HCT116 (cell line): ENCODE measurements at regions not wholly inside any gene's neighbourhood (a gene's known extent, or its start where the extent isn't known, plus 50 kb on each side); places are given as distances from the start of the nearest gene placed in this dataset.

ENCODE experiments used
- ATAC-seq: fragments of 200-7000 bp; cut with Tn5 transposase; 2 replicates; pipeline ENCODE4 v1.9.1; 2020; ENCODE audit warnings: mild to moderate bottlenecking, moderate library complexity
- BruUV-seq: library from RNA; stranded (reverse); fragments of 400-500 nt; replicated peaks from 2 replicates; lab custom pipeline; 2021; lab: Mats Ljungman, UMichigan
- CTCF ChIA-PET: fragments of 300-600 bp; sonication (Branson Sonifier 250); formaldehyde crosslinking; loops from one replicate; lab custom pipeline; 2021; ENCODE audit warnings: antibody characterized with exemption; lab: Charles Lee
- POLR2A ChIA-PET: fragments of 300-600, 350-600 bp; sonication (Branson Sonifier 250); formaldehyde crosslinking; loops from one replicate; lab custom pipeline; 2021; ENCODE audit warnings: antibody characterized with exemption; lab: Charles Lee
- RAD21 ChIA-PET, 2 experiments: fragments of 300-600 bp; sonication (Branson Sonifier 250); formaldehyde crosslinking; loops; one replicate each; lab custom pipeline; 2023; ENCODE audit warnings: low total read pairs in 2 of 2; ENCODE audit not compliant: uncharacterized antibody in 2 of 2, unreplicated experiment in 2 of 2, low non-redundant PET in 1 of 2; lab: Charles Lee
- DNase-seq: peaks from one replicate; pipeline ENCODE4 v3.0.0-alpha.2; 2010; ENCODE audit warnings: low read depth, low spot score
- H2AFZ ChIP-seq: fragments of 200-600 bp; shearing (Covaris generic), sonication (generic); 2 replicates; pipeline ENCODE4 v1.6.1; 2017; ENCODE audit warnings: low read depth, mixed run types, mixed read lengths, antibody characterized with exemption, low read length; ENCODE audit not compliant: poor library complexity, severe bottlenecking
- H3K27ac ChIP-seq: 2 replicates; pipeline ENCODE4 v1.5.1; 2012; ENCODE audit warnings: low read depth, low read length
- H3K27me3 ChIP-seq: fragments of 200-600 bp; sonication (generic); 2 replicates; pipeline ENCODE4 v1.6.1; 2016; ENCODE audit warnings: mixed run types, low read length, mixed read lengths; ENCODE audit not compliant: insufficient read depth
- H3K36me3 ChIP-seq, 2 experiments: fragments of 200-500 bp in 1 of 2; fragments of 200-600 bp in 1 of 2; sonication (Bioruptor generic) in 1 of 2; sonication (generic) in 1 of 2; 2 replicates each; pipeline versions ENCODE4 v1.5.1 to v1.6.1; 2014 to 2016; ENCODE audit warnings: low read length in 2 of 2, inconsistent platforms in 1 of 2, mixed read lengths in 1 of 2, mixed run types in 1 of 2; ENCODE audit not compliant: insufficient read depth in 2 of 2, control insufficient read depth in 1 of 2
- H3K4me1 ChIP-seq, 2 experiments: fragments of 200-600 bp in 1 of 2; sonication (generic) in 1 of 2; 2 replicates each; pipeline versions ENCODE4 v1.5.1 to v1.6.1; 2012 to 2017; ENCODE audit warnings: low read length in 2 of 2, inconsistent platforms in 1 of 2, mild to moderate bottlenecking in 1 of 2, mixed read lengths in 1 of 2, mixed run types in 1 of 2, moderate library complexity in 1 of 2; ENCODE audit not compliant: insufficient read depth in 2 of 2, control insufficient read depth in 1 of 2
- H3K4me2 ChIP-seq: fragments of 200-600 bp; sonication (generic); 2 replicates; pipeline ENCODE4 v1.6.1; 2017; ENCODE audit warnings: mixed run types, low read length, mixed read lengths
- H3K4me3 ChIP-seq, 2 experiments: fragments of 200-600 bp in 1 of 2; sonication (generic) in 1 of 2; replicated peaks in 1 of 2; 2 replicates each; pipeline ENCODE4 v1.5.1; 2011 to 2016; ENCODE audit warnings: low read length in 2 of 2, control low read depth in 1 of 2, low read depth in 1 of 2, mild to moderate bottlenecking in 1 of 2, mixed read lengths in 1 of 2, mixed run types in 1 of 2
- H3K79me2 ChIP-seq: fragments of 200-600 bp; sonication (generic); 2 replicates; pipeline ENCODE4 v1.6.1; 2017; ENCODE audit warnings: mild to moderate bottlenecking, mixed run types, low read length, moderate library complexity, mixed read lengths; ENCODE audit not compliant: insufficient read depth
- H3K9ac ChIP-seq: fragments of 200-600 bp; sonication (generic); 2 replicates; pipeline ENCODE4 v1.6.1; 2016; ENCODE audit warnings: low read length, mixed read lengths
- H3K9me2 ChIP-seq: fragments of 200-600 bp; sonication (generic), shearing (Covaris generic); 2 replicates; pipeline ENCODE4 v1.6.1; 2017; ENCODE audit warnings: mixed run types, mild to moderate bottlenecking, moderate library complexity; ENCODE audit not compliant: insufficient read depth
- H3K9me3 ChIP-seq, 2 experiments: fragments of 200-500 bp in 1 of 2; fragments of 200-600 bp in 1 of 2; sonication (Bioruptor generic) in 1 of 2; sonication (generic) in 1 of 2; 2 replicates each; pipeline ENCODE4 v1.6.1; 2014 to 2017; ENCODE audit warnings: low read length in 2 of 2, mixed read lengths in 2 of 2, inconsistent platforms in 1 of 2, low read depth in 1 of 2, mild to moderate bottlenecking in 1 of 2, mixed run types in 1 of 2, moderate library complexity in 1 of 2; ENCODE audit not compliant: control insufficient read depth in 1 of 2, insufficient read depth in 1 of 2
- H4K20me1 ChIP-seq: fragments of 200-600 bp; sonication (generic), shearing (Covaris generic); 2 replicates; pipeline ENCODE4 v1.6.1; 2017; ENCODE audit warnings: mixed run types, mild to moderate bottlenecking, moderate library complexity; ENCODE audit not compliant: insufficient read depth
- ATF3 ChIP-seq: IDR thresholded peaks from 2 replicates; pipeline ENCODE4 v1.6.1; 2012
- CBX3 ChIP-seq: IDR thresholded peaks from 2 replicates; pipeline ENCODE4 v1.6.1; 2012; ENCODE audit warnings: low read depth
- CTCF ChIP-seq, 3 experiments: fragments of 200-600 bp in 1 of 3; sonication (generic) in 1 of 3; IDR thresholded peaks in 2 of 3; conservative IDR thresholded peaks in 1 of 3; 2 replicates each; pipeline ENCODE4 v1.5.1; 2012 to 2017; ENCODE audit warnings: low read depth in 2 of 3, low read length in 2 of 3, antibody characterized with exemption in 1 of 3, borderline replicate concordance in 1 of 3, control low read depth in 1 of 3, mild to moderate bottlenecking in 1 of 3, mixed read lengths in 1 of 3, mixed run types in 1 of 3, moderate library complexity in 1 of 3; ENCODE audit not compliant: insufficient read depth in 1 of 3
- EZH2 ChIP-seq: fragments of 200-600 bp; sonication (generic); IDR thresholded peaks from 2 replicates; pipeline ENCODE4 v1.6.1; 2017; ENCODE audit warnings: antibody characterized with exemption, mixed run types
- EZH2phosphoT487 ChIP-seq: fragments of 200-600 bp; IDR thresholded peaks from 2 replicates; pipeline ENCODE4 v1.6.1; 2018; ENCODE audit warnings: antibody characterized with exemption, borderline replicate concordance
- JUND ChIP-seq: IDR thresholded peaks from 2 replicates; pipeline ENCODE4 v1.6.1; 2012
- POLR2AphosphoS5 ChIP-seq: IDR thresholded peaks from 2 replicates; pipeline ENCODE4 v1.6.1; 2011; ENCODE audit warnings: mild to moderate bottlenecking, low read depth, low read length, moderate library complexity
- RAD21 ChIP-seq: IDR thresholded peaks from 2 replicates; pipeline ENCODE4 v1.6.1; 2012; ENCODE audit warnings: low read depth, mild to moderate bottlenecking
- YY1 ChIP-seq: IDR thresholded peaks from 2 replicates; pipeline ENCODE4 v1.6.1; 2011; ENCODE audit warnings: low read length, low read depth, moderate library complexity, mild to moderate bottlenecking; ENCODE audit not compliant: insufficient replicate concordance; ENCODE audit errors: extremely low read depth
- ZFX ChIP-seq: fragments of 450-650 bp; IDR thresholded peaks from 2 replicates; pipeline ENCODE4 v1.6.1; 2017
- ZNF274 ChIP-seq: fragments of 200-500 bp; sonication (Bioruptor generic); IDR thresholded peaks from 2 replicates; pipeline ENCODE4 v1.6.1; 2014; ENCODE audit warnings: mild to moderate bottlenecking, low read depth, low read length, inconsistent platforms
- intact Hi-C: fragments of 100-400 bp; cut with micrococcal nuclease; formaldehyde crosslinking; loops from 2 replicates; pipeline ENCODE4 v1.10.0; 2022

GRCh38 chr5:54403121-54403520 lies 52.4 kb upstream of the HSPB3 start:
- DNase-seq (no peak), ATAC-seq (no peak)
- Histone ChIP-seq H3K4me3 (no peak overlapping the region), H4K20me1 (no peaks in the 10 kb centered on the region), H3K27ac (no peak overlapping the region), H3K27me3 (no peaks in the 10 kb centered on the region), H3K9me2 (no peaks in the 10 kb centered on the region), H3K79me2 (no peaks in the 10 kb centered on the region), H3K9ac (no peak overlapping the region), H3K4me1 (0 out of 4 replicates have a peak, but pooled peaks cover 0 to 6% of the 10 kb centered on the region in 2 experiments), H3K9me3 (no peaks in the 10 kb centered on the region), H3K4me2 (no peak overlapping the region), H2AFZ (no peak overlapping the region), H3K36me3 (no peaks in the 10 kb centered on the region)
- CTCF ChIA-PET: no interaction called here
- RAD21 ChIA-PET: no interaction called here
- intact Hi-C loops: no loop called here
- POLR2A ChIA-PET: no interaction called here
- BruUV-seq: no TSS peak
- TF ChIP-seq ZNF274: no peak
- no peak for TF ChIP-seq RAD21
- TF ChIP-seq EZH2: no peak
- TF ChIP-seq ATF3: no peak
- TF ChIP-seq CBX3: no peak
- TF ChIP-seq YY1: no peak
- no peak for TF ChIP-seq EZH2phosphoT487
- no peak for TF ChIP-seq ZFX
- TF ChIP-seq JUND: no peak
- TF ChIP-seq CTCF (IDR thresholded peaks at IDR 0.05 in 2 of 3, conservative IDR thresholded peaks at IDR 0.05 in 1 of 3; ENCODE audit: borderline replicate concordance in 1 of 3, insufficient read depth in 1 of 3, low read depth in 2 of 3, low read length in 2 of 3): no peak
- no peak for TF ChIP-seq POLR2AphosphoS5
